Liver (tissue), 3 donors: ENCODE measurements at regions not wholly inside any gene's neighbourhood (a gene's known extent, or its start where the extent isn't known, plus 50 kb on each side); places are given as distances from the start of the nearest gene placed in this dataset.

Experiments used
- CTCF ChIP-seq: fragments of 150-350 bp; IDR thresholded peaks from 2 replicates; pipeline ENCODE4 v1.5.1; 2017; ENCODE audit warnings: improper control_type of control experiment, low read depth, low read length; ENCODE audit not compliant: missing input control
- FOXA1 ChIP-seq: IDR thresholded peaks from 2 replicates; pipeline ENCODE4 v1.6.1; 2016; ENCODE audit warnings: antibody characterized with exemption
- GABPA ChIP-seq, 2 donors: IDR thresholded peaks in 1 of 2; conservative IDR thresholded peaks in 1 of 2; 2 replicates each; pipeline ENCODE4 v1.6.1; 2016; ENCODE audit warnings: antibody characterized with exemption in 2 of 2, mild to moderate bottlenecking in 1 of 2, moderate library complexity in 1 of 2
- donor health status: healthy.
- donor health status: healthy.

- TF ChIP-seq CTCF (no peak), FOXA1 (no peak), GABPA (IDR thresholded peaks at IDR 0.05 in 1 of 2, conservative IDR thresholded peaks at IDR 0.05 in 1 of 2) (no peak)
Observed at GRCh38 chr3:148289159-148289558, 408.5 kb upstream of the AGTR1 start.
